RWPE2 (cell line): ENCODE measurements at regions not wholly inside any gene's neighbourhood (a gene's known extent, or its start where the extent isn't known, plus 50 kb on each side); places are given as distances from the start of the nearest gene placed in this dataset.

ENCODE experiments used
- ATAC-seq: fragments of 200-7000 bp; cut with Tn5 transposase; 3 replicates; pipeline ENCODE4 v1.9.1; 2021; ENCODE audit warnings: low read depth
- DNase-seq: peaks from one replicate; pipeline ENCODE4 v3.0.0-alpha.2; 2020; ENCODE audit warnings: low spot score
- H3K27ac ChIP-seq: fragments of 450-650 bp; 2 replicates; pipeline ENCODE4 v1.5.1; 2017; ENCODE audit warnings: mild to moderate bottlenecking; ENCODE audit not compliant: poor library complexity, severe bottlenecking
- H3K27me3 ChIP-seq: fragments of 250-450 bp; sonication (Bioruptor Pico); 2 replicates; pipeline ENCODE4 v1.5.1; 2021; ENCODE audit warnings: mild to moderate bottlenecking, moderate library complexity; ENCODE audit not compliant: insufficient read depth, poor library complexity, severe bottlenecking
- H3K36me3 ChIP-seq: fragments of 250-450 bp; sonication (Bioruptor Pico); 2 replicates; pipeline ENCODE4 v1.5.1; 2020; ENCODE audit warnings: low read depth, mild to moderate bottlenecking, moderate library complexity
- H3K4me1 ChIP-seq: fragments of 250-450 bp; sonication (Bioruptor Pico); 2 replicates; pipeline ENCODE4 v1.5.1; 2021; ENCODE audit warnings: mild to moderate bottlenecking, moderate library complexity; ENCODE audit not compliant: insufficient read depth, poor library complexity, severe bottlenecking
- H3K4me3 ChIP-seq: fragments of 250-450 bp; sonication (Bioruptor Pico); 2 replicates; pipeline ENCODE4 v1.5.1; 2021; ENCODE audit warnings: mild to moderate bottlenecking, moderate library complexity; ENCODE audit not compliant: severe bottlenecking
- H3K9me3 ChIP-seq: fragments of 250-450 bp; sonication (Bioruptor Pico); 2 replicates; pipeline ENCODE4 v1.5.1; 2021; ENCODE audit warnings: mild to moderate bottlenecking, moderate library complexity; ENCODE audit not compliant: severe bottlenecking
- TF ChIP-seq, protein P1 (sequence below): fragments of 450-650 bp; IDR thresholded peaks from one replicate; pipeline ENCODE4 v1.5.1; 2017; ENCODE audit warnings: mild to moderate bottlenecking, moderate library complexity; ENCODE audit not compliant: poor library complexity, severe bottlenecking

DNA sequence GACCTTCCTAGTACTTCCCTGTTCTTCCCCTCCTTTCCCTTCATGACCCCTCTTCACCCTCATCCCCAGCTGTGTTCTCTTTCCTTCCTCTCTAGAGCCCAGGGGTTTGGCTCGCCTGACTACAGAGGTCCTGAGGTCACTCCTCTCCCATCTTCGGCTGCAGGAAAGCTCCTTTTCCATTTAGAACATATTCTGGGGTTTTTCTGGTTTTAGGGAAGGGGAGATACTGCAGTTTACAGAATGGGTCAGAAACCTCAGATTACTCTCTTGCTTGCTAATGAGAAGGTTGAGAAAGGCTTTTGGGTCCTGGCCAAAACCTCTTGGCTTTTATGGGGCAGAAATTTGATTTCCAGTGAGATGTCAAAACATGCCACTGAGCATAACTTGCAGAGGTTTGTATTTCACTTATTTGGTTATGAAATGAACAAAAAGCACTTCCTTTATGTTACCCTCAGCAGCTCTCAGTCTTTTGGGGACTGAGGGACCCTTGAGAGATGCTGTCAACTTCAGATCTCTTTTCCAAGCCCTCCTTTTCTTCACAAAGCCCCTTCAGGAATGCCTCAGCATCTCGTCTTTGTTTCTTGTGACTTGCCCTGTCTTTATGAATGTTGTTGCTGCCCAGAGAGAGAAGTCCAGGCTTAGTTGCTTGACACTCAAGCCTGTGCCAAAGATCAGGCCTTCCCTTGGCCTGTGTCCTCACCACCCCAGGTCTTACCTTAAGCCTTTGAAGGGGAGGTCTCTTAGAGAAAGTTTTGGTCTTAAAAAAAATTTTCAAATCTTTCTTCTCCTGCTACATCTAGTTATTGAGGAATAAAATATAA is 121.7 kb upstream of the TPM1 start:
- TF ChIP-seq, protein P1, sequence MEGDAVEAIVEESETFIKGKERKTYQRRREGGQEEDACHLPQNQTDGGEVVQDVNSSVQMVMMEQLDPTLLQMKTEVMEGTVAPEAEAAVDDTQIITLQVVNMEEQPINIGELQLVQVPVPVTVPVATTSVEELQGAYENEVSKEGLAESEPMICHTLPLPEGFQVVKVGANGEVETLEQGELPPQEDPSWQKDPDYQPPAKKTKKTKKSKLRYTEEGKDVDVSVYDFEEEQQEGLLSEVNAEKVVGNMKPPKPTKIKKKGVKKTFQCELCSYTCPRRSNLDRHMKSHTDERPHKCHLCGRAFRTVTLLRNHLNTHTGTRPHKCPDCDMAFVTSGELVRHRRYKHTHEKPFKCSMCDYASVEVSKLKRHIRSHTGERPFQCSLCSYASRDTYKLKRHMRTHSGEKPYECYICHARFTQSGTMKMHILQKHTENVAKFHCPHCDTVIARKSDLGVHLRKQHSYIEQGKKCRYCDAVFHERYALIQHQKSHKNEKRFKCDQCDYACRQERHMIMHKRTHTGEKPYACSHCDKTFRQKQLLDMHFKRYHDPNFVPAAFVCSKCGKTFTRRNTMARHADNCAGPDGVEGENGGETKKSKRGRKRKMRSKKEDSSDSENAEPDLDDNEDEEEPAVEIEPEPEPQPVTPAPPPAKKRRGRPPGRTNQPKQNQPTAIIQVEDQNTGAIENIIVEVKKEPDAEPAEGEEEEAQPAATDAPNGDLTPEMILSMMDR, result no peak
- no peak overlapping the region for H3K4me3 ChIP-seq
- no peaks in the 10 kb centered on the region for H3K27me3 ChIP-seq
- peak overlapping the region; percentile 57 for H3K27ac ChIP-seq
- DNase-seq (no peak), ATAC-seq (peak; percentile 84)
- peaks cover 22% of the 10 kb centered on the region for H3K4me1 ChIP-seq
- no peaks in the 10 kb centered on the region for H3K9me3 ChIP-seq
- no peaks in the 10 kb centered on the region for H3K36me3 ChIP-seq

GRCh38 chr15:62922514-62922913 is 120.0 kb upstream of the TPM1 start:
- H3K27me3 ChIP-seq, result no peaks in the 10 kb centered on the region
- H3K27ac ChIP-seq, result peak overlapping the region; percentile 57
- DNase-seq (no peak), ATAC-seq (no peak)
- TF ChIP-seq, protein P1, result no peak
- H3K36me3 ChIP-seq, result no peaks in the 10 kb centered on the region
- no peaks in the 10 kb centered on the region for H3K9me3 ChIP-seq
- H3K4me3 ChIP-seq, result no peak overlapping the region
- H3K4me1 ChIP-seq, result peaks cover 22% of the 10 kb centered on the region

- DNase-seq (no peak), ATAC-seq (no peak)
- Histone ChIP-seq H3K36me3 (no peaks in the 10 kb centered on the region), H3K27ac (no peak overlapping the region), H3K9me3 (no peaks in the 10 kb centered on the region), H3K27me3 (no peaks in the 10 kb centered on the region), H3K4me1 (peaks cover 36% of the 10 kb centered on the region), H3K4me3 (no peak overlapping the region)
- TF ChIP-seq, protein P1, result no peak
These were observed 116.7 kb upstream of the TPM1 start for GRCh38 chr15:62925875-62926274.

DNA sequence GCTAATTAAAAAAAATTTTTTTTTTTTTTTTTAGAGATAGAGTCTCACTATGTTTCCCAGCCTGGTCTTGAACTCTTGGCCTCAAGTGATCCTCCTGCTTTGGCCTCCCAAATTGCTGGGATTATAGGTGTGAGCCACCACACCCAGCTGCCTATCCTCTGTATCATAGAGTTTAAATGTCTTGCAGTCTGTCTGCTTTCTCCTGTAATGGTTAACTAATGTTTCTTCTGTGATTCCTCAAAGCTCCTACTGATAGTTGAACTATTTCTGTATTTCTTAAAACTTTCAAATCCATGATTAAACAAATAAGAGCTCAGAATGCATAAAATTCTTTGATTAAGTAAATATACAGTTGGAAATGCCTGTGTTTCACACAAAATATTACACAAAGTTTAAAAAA is 115.4 kb upstream of the TPM1 start:
- Histone ChIP-seq H3K27ac (peak overlapping the region; percentile 94), H3K9me3 (no peaks in the 10 kb centered on the region), H3K36me3 (no peaks in the 10 kb centered on the region), H3K4me1 (peaks cover 25% of the 10 kb centered on the region), H3K4me3 (no peak overlapping the region), H3K27me3 (no peaks in the 10 kb centered on the region)
- ATAC-seq, result no peak
- no peak for DNase-seq
- TF ChIP-seq, protein P1, result no peak

GRCh38 chr15:62927836-62928235 is 114.7 kb upstream of the TPM1 start:
- no peak for ATAC-seq
- DNase-seq, result no peak
- no peaks in the 10 kb centered on the region for H3K27me3 ChIP-seq
- H3K4me1 ChIP-seq, result peaks cover 19% of the 10 kb centered on the region
- H3K36me3 ChIP-seq, result no peaks in the 10 kb centered on the region
- TF ChIP-seq, protein P1, result no peak
- no peak overlapping the region for H3K4me3 ChIP-seq
- no peaks in the 10 kb centered on the region for H3K9me3 ChIP-seq
- peak overlapping the region; percentile 94 for H3K27ac ChIP-seq
